ENCODE measurements at regions not wholly inside any gene's neighbourhood (a gene's known extent, or its start where the extent isn't known, plus 50 kb on each side); places are given as distances from the start of the nearest gene placed in this dataset.
"Not testable (repeated sequence)": the region's sequence is repeated elsewhere in the genome, so short reads cannot be mapped to it uniquely, and the experiment has no call there.

GRCh38 chr1:55430206-55430605 is 215.0 kb upstream of the USP24 start:
- TF ChIP-seq RBBP5 (conservative IDR thresholded peaks at IDR 0.05); GABPA (IDR thresholded peaks at IDR 0.05; ENCODE audit: low read depth); CEBPZ (IDR thresholded peaks at IDR 0.05; ENCODE audit: low read depth, low read length); REST (IDR thresholded peaks at IDR 0.05; ENCODE audit: low read depth, low read length); KDM1A (IDR thresholded peaks at IDR 0.05; ENCODE audit: borderline replicate concordance); EGR1 (IDR thresholded peaks at IDR 0.05; ENCODE audit: borderline replicate concordance in 1 of 2, low read depth in 2 of 2, low read length in 2 of 2); IRF5 (IDR thresholded peaks at IDR 0.05; ENCODE audit: borderline replicate concordance); ATF7 (IDR thresholded peaks at IDR 0.05; ENCODE audit: low read depth); HDAC6 (IDR thresholded peaks at IDR 0.05; ENCODE audit: unreplicated experiment); CBFB (IDR thresholded peaks at IDR 0.05; ENCODE audit: low read depth); CTCF (IDR thresholded peaks at IDR 0.05 in 2 of 3, conservative IDR thresholded peaks at IDR 0.05 in 1 of 3; ENCODE audit: control insufficient read depth in 2 of 3, extremely low read depth in 1 of 3, insufficient read depth in 1 of 3, low read depth in 3 of 3, low read length in 3 of 3); NFIC (IDR thresholded peaks at IDR 0.05; ENCODE audit: low read depth, low read length); TAF1 (IDR thresholded peaks at IDR 0.05; ENCODE audit: borderline replicate concordance, low read depth, low read length): not testable (repeated sequence)
